GM20431 (cell line): ENCODE measurements at regions not wholly inside any gene's neighbourhood (a gene's known extent, or its start where the extent isn't known, plus 50 kb on each side); places are given as distances from the start of the nearest gene placed in this dataset.

Experiments used
- in situ Hi-C: fragments of 300-500 bp; cut with MseI, MboI; formaldehyde crosslinking; loops from one replicate; pipeline ENCODE4 v1.15.0; 2020; ENCODE audit warnings: low sequenced_read_pairs; ENCODE audit not compliant: unreplicated experiment

DNA sequence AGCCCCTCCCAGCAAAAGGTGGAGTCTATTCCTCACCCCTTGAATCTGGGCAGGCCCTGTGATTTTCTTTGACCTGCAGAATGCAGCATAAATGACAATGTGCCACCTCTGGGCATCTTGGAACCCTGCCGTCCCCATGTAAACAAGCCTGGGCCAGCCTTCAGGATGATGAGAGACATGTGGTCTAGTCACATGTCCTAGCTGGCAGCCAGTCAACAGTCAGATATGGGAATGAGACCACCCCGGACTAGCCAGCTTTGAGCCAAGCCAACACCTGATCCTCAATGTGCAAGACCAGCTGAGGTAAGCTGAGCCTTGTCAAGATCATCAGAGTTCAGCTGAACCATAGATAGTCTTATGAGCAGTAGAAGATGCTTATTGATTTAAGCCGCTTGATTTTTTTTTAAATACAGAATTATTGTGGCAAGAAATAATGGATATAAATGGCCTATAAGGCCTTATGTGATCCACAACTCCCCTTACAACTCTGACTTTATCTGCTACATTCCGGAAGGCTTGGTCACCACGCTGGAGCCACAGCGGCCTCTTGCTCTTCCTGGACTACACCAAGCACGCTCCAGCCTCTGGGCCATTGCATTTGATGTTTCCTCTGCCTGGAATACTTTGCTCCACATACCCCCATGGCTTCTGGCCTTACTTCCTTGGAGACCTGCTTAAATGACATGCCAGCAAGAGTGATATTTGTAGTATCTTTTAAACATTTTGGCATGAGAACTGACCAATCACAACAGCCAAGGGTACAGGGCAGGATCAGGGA is 225.9 kb upstream of the SESN3 start:
- in situ Hi-C loops = no loop called here

DNA sequence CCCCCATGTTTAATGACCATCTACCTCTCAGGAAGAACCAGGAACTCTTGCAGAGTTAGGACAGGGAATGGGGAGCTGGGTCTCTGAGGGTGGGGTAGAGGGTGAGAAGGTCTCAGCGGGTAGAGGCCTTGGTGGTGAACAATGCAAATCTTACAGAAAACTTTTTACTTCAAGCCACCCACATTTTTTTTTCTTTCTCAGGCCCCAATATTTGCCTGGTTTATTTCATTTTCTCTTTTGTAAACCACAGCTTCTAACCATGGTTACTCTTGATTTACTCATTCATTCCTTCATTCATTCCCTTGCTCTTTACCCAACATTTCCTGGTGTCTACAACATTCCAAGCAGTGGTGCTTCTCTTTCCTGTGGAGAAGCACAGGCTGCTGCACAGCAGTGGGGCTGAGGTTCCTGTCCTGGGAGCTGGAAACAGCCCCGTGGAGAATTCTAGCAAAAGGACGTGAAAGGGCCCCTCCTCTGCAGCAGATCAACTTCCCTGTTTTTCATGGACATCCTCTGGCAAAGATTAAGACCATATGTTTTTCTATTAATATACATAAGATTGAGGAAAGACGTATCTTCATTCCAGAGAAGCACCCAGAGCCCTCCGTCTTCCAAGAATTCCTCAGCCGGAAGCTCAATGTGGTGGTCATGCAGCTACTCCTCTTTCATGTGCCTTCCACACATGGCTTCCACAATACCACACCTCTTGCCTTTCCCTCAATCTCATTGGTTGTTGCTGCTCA is 224.4 kb upstream of the SESN3 start:
- in situ Hi-C loops = no loop called here

DNA sequence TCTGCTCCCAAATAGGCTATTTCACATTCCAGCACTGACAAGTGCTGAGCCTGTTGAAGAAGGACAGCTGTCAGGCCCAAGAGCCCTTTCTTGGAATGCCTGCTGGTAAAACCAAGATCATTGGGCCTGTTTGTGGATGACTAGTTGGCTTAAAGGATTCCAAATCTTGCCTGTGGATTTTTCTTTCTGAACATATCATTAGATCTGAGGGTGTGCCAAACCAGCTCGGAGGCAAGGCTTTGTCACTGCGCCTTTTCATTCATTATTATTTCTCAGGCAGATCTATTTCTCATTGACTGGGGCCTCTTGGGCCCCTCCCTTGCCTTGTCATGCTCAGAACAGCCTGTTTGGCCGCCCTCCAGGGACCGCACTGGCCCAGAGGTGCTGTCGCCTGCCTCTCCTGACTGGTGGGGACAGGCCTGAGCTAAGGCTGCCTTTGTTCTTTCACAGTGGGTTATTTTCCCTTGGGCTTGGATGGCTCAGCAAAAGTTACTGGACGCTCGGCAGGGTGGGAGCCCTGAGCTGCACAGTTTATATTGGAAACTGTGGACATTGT is 222.7 kb upstream of the SESN3 start:
- in situ Hi-C loops = no loop called here

DNA sequence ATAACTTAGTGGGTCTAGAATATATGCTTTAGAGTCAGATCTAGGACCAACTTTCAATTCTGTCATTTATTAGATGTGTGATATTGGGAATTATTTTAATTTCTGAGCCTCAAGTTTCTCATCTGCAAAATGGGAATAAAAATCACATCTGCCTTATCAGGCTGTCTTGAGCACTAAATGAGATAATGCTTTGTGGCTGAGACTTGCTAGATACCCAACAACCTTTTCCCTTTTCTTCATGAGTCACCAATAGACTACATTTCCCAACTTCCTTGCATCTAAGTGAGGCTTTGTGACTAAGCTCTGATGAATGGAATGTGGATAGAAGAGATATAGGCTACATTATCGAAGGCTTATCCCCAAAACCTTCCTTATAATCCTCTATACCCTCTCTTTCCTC is 220.7 kb upstream of the SESN3 start:
- in situ Hi-C loops = no loop called here

DNA sequence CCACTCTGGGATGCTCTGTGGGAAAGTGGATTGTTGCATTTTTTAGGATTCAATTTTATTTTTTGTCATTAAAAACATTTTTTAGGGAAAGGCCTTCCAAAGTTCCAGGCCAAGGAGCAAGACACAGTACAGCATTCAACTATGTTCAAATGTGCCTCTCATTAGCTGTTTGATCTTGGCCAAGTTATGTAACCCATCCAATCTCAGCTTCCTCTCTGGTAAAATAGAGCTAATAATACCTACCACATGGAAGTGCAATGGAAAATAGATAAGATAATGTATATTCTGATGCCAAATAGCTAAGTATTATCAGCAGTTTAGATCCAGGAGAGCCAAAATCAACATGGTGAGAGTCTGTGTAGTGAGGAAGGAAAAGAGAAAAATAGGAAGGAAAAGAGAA is 220.3 kb upstream of the SESN3 start:
- in situ Hi-C loops = no loop called here

DNA sequence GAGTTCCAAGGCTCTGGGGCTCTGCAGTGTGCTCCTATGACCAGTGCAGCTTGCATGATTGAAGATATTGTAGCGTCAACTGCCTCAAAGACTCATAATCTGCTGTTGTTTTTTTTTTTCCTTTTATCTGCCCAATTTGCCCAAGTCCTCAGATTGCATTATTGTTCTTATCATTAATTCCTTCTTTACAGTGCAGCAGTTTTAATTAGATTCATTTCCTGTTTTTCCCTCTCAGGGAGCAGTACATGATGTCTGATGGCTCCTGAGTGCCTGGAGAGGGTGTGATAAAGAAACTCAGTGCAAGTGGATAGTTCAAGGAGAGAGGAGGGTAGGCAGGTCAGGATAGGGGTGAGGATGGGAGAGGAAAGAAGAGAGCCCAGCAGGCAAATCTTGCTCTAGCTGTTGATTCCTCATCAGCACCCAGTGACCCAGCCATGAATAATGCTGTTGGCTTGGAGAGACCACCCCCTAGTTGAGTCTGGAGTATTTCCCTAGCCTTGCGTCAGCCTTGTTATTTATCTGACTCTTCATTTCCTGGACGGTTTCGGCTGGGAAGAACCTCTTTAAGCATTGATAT is 219.6 kb upstream of the SESN3 start:
- in situ Hi-C loops = no loop called here

DNA sequence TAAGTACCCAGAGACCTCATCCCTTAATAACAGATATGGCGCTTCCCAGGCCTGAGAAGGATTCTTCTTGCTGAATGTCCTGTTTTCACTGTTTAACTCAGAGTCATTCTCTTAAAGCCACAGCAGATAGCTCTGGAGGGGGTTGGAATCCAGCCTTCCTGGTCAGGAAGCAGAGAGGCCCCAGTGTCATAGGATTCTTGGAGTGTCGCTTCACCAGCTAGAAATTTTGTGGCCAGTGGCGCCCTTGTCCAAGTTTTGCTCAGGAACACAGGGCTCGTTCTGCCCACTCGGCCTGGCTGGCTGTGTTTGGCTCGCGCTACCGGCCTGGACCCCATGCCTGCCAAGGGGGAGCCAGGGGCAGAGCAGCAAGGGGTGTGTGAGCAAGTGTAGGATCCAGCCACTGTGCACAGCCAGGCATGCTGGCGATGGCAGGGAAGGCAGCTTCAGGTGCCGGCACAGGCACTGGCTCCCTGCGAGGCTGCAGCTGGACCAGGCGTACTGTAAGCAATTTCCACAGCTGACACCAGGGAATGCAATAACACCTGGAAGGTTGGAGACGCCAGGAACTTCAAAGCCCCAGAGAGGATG is 214.8 kb upstream of the SESN3 start:
- in situ Hi-C loops = no loop called here

DNA sequence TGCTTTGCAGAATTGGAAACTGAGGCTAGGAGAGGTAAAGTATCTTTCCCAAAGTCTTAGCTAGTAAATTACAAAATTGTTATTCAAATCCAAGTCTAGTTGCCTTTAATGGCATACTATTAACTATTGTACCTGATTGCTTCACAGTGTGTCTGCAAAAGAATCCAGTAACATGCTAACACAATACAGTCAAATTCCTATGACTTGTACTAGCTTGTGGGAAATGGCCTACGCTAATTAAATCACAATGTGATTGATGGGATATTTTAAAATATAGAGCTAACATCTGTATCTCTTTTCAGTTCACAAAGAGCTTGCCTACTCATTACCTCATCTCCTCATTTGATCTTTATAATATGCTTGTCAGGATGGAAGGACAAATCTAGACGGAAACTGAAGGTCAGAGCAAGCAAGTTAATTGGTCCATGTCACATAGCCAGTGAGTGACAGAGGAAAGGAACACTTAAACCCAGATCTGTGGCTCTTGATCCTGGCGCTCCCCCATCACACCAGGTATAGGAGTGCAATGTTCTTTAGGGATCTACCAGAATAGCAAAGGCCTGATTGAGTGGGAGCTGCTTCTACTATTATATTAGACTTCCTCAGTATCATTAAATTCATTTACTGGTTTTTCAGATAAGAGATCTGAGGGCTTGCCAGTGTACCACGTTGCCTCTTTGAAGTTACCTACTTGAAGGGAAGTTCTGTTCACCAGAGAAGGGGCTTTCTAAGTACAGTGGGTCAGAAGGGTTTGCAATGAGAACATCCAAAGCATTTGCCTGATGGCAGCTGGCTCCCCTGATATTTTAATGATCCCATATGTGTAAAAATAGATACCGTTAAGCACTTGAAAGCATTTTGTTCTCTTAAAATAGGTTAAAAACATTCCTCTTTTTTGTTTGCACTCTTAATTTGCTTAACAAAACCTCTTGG is 213.6 kb upstream of the SESN3 start:
- in situ Hi-C loops = no loop called here

DNA sequence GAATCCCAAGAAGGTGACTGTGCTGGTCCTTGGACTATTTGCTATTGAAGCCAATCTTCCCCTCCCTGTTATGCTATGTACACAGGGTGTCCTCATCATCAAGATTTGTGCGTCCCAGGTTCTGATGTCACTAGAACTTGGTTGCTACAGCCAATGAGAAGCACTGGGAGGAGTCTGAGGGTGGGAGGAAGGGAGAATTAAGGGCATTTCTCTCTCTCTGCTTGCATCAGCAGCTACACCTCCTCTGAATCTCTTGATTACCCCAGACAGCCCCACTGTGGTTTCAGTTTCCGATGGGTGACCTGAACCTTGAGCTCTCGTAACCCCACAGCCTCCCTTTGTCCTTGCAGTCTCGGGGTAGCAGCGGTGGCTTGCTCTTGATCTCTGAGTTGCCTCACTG is 212.4 kb upstream of the SESN3 start:
- in situ Hi-C loops = no loop called here

DNA sequence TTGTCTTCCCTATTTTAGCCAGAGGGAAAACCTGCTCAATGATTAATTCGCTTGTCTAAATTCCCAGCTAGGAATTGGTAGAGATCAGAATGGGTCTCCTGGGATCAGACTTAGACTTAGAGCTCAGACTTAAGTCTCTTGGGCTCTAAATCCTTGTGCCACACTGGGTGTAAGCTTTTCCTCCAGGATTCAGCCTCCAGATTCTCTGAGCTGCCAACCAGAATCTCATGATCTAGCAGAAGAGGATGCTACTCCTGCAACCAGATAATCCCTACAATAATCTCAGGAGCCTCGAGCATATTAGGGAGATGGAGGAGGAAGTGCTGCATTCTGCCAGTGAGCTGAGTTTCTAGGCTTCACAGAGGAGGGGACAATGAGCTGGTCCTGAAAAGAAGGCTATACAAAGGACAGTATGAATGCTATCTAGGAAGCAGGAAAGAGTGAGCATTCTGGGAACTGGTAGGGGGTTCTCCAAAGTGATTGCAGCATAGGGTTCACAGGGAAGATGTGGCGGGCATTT is 211.6 kb upstream of the SESN3 start:
- in situ Hi-C loops = no loop called here

DNA sequence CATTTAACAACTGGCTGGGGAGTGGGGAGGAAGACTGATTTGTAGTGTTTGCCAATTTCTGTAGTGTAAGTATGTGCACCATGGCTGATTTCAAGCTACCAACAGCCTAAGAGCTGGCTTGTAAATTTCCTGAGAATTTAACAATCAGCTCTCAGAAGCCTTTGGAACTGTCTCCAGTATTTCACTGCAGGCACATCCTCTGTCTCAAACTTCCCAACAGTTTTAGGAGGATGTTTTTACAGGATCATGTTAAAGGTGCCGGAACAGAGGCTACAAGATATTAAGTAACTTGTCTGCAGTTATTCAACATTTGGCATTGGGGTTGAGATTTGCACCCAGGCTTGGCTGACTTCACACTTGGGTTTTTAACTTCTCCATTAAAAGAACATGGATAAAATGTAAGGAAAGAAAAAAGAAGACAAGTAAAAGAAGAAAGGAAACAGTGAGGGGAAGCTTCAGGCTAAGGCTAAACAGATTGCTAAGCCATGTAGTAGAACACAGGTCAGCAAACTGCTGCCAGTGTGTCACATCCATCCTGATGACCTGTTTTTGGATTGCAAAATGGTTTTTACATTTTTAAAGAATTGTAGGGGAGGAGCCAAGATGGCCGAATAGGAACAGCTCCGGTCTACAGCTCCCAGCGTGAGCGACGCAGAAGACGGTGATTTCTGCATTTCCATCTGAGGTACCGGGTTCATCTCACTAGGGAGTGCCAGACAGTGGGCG is 204.8 kb upstream of the SESN3 start:
- in situ Hi-C loops = no loop called here

GRCh38 chr11:95435192-95435591 is 204.2 kb upstream of the SESN3 start:
- in situ Hi-C loops = no loop called here

DNA sequence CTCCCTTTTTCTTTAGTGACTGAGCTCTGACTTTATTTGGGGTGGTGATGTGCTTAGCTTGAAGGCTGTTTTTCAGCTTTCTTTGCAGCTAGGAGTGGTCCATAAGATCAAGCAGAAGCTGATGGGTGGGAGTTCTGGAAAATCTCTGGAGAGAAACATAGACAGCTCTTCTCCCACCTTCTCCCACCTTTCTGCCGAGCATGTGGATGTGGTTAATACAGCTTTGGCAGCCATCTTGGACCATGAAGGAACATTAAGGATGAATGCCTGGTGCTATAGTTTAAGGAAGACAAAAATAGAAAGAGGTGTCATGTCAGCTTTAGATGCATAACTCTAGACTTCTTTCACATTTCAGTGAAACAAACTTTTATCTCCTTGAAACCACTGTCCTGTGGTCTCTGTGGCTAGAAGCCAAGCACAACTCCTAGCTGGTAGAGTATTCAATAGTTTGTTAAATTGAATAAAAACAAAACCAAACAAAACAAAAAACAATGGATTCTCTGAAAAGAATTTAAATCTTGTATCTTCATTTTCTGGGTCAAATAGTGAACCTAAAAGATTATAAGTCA is 203.6 kb upstream of the SESN3 start:
- in situ Hi-C loops = no loop called here

DNA sequence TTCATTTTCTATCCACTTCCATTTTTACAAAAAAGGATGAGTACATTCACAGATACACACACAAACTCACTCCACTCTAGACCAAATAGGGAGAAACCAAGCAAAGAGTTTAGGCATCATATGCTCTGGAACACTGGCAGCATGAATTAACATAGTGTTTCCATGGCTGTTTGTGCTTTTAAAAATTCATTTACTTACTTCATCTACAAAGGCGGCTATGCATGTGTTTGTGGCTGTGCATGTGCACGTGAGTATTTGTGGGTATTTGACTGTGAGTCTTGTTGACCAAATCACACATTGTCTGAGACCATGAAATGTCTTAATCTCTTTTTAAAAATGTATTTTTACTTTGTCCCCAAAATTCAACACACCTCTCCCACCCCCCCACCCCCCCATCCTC is 203.0 kb upstream of the SESN3 start:
- in situ Hi-C loops = no loop called here

GRCh38 chr11:95432714-95433503 is 201.9 kb upstream of the SESN3 start:
- in situ Hi-C loops = no loop called here

DNA sequence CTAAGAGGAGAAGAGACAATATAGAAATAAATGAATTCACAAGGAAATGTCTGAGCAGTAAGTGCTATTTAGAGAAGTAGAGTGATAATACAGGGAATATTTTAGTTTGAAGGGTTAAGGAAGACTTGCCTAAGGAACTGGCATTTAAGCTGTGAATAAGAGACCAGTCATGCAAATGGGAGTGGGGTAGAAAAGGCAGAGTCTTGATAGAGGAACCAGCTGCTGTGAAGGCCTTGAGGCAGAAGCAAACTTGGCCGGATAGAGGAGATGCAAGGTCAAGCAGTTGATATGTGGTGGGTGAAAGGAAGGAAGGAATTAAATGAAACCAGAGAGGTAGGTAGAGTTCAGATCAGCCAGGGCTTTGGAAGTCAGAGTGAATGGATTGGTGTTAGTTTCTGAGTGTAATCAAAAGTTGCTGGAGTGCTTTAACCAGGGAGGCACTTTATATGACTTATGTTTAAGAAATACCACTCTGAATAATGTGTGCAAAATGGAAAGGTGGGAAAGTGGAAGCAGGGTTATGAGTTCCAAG is 198.4 kb upstream of the SESN3 start:
- in situ Hi-C loops = no loop called here

DNA sequence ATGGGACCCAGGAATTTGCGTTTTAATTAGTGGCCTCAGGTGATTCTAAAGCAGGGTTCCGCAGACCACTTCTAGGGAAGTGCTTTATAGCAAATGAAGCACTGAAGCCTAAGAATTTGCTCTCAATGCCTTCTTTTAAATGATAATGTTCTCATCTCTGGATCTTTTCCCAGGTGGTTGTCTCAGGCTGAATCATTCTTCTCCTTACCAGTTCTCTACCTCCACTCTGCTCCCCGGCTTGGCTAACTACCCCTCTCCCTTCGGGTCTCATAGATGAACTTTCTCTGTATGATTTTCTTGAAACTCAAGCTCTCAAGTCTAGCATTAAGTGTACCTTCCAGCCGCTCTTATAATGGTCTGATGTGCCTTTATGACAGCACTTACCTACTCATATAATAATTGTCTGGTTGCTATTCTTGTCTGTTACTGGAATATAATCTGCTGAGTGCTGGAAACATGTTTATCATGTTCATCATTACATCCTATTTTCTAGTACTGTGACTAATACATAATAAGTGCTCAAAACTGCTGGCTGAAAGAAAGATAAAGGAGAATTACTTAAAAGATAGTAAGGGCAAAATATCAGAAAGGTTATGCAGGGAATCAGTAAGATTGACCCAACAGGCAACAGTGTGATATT is 195.9 kb upstream of the SESN3 start:
- in situ Hi-C loops = no loop called here
